Fibroblast of gingiva (primary cell): ENCODE measurements at regions not wholly inside any gene's neighbourhood (a gene's known extent, or its start where the extent isn't known, plus 50 kb on each side); places are given as distances from the start of the nearest gene placed in this dataset.
"Not testable (repeated sequence)": the region's sequence is repeated elsewhere in the genome, so short reads cannot be mapped to it uniquely, and the experiment has no call there.

Source experiments
- DNase-seq: peaks from one replicate; pipeline ENCODE4 v3.0.0-alpha.2; 2011; ENCODE audit warnings: low read depth

DNA sequence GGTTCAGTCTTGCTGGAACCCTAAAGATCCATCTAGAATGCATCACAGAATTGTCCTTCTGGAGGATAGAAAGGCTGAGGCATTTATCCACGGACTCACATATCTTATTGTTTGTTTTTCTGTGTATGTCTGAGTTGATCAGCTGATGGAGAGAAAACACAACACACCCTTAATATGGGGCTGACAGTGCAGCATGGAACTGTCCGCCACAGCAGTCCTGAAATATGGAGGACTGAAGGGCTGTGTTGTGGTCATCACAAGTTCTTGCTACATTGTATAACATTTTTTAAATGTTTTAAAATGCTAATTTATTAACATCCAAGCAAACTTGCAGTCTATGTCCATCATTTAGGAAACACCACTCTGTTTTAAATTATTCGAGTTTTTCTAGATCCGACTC lies 448.9 kb upstream of the ERCC4 start:
- DNase-seq = no peak

DNA sequence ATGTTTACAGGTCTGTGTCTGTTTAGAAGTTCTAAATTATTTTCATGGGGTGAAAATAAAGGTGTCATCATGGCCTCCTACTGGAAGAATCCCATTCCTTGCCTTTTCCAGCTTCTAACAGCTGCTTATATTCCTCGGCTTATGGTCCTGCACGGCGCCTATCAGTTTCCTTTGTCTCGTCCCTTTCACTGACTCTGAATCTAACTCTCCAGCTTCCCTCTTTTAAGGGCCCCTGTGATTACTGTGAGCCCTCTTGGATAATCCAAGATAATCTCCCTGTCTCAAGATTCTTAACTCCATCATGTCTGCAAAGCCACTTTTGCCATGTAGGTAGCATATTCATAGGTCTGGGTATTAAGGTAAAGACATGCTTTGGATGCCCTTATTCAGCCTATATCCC lies 441.0 kb upstream of the ERCC4 start:
- no peak for DNase-seq

DNA sequence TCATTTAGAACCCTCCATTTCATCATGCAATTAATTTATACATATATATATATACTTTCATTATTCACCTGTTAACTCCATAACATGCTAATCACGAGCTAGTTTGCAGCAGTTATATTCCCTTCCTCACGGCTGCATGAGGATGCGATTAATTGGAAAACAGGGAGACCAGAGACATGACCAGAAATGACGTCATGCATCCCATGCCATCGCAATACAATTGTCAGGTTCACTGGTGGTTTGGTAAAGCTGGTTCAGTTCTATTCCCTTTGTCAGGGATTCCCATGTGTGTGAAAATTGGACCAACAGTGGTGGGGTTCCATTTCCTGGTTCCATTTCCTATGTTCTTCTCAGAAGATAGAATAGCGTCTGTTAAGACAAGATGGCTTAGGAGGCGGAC lies 440.4 kb upstream of the ERCC4 start:
- no peak for DNase-seq

DNA sequence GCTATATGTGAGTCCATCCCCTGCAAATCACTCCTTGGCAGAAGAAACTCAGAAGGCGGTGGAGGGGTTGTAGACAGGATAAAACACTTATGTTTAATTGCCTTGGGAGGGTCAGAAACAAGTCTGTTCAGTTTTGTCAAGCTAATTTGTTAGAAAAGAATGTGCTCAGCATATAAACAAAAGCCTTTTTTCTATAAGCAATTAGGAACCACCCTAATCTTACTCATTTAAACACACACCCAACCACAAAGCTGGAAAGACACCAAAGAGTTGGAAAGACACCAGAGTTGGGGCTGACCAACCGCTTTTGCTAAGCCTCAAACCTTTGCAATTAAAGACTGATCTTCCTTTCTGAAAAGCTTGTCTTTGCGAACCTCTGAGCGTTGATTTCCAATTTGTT lies 439.2 kb upstream of the ERCC4 start:
- no peak for DNase-seq

- no peak for DNase-seq
These were observed 436.8 kb upstream of the ERCC4 start for GRCh38 chr16:13483121-13483520.

- not testable (repeated sequence) for DNase-seq
These were observed 430.5 kb upstream of the ERCC4 start for GRCh38 chr16:13489416-13489815.

DNA sequence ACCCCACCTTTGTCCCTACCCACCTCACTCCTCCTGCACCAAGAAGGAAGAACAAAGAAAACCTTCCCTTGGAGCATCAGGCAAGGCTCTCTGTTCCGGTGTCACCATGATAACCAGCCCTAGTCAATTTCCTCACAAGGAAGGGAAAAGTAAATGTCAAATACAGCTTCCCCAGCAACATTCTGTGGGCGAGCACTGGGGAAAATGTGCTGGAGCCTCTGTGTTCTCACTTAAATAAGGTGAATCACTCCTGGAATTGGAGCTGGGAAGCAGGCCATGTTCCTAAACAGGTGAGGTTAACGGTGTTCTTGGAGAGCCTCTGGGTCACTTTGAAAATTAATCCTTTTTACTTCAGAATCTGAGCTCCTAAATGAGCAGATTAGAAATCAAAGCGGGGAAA lies 427.9 kb upstream of the ERCC4 start:
- DNase-seq = no peak

GRCh38 chr16:13503960-13504635 lies 415.9 kb upstream of the ERCC4 start:
- DNase-seq = no peak

- no peak for DNase-seq
These were observed 412.4 kb upstream of the ERCC4 start for GRCh38 chr16:13507530-13507929.

DNA sequence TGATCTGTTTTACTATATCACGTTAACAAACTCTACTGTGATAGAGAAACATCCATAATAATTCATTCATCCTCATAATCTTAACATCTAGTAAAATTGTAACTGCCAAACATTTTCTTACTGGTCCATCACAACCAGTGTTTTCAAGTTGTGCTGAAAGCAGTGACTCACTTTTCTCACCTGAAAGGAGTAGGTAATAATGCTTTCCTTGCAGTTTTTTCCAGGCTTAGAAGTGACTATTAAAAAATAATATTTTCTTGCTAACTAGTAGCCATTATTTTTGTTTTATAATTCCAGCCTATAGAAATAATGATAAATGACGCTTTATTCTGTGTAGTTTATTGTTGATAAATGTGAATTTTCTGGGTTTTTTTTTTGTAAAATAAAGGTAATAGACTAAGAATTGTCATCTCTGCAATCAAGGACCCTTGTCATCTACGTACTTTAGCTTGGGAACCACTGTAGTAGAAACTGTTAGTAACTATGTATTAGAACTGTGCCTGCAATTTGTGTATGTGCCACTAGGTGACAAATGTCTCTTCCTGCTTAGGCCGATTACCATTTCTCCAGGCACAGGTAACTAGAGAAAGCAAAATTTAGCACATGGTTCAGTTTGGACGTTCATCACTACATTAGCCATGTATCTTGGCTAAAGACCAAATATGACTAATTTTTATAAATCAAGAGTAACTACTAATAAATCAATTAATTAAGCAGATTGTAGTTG lies 409.4 kb upstream of the ERCC4 start:
- no peak for DNase-seq

- DNase-seq = no peak
These were observed 402.1 kb upstream of the ERCC4 start for GRCh38 chr16:13517841-13518240.

DNA sequence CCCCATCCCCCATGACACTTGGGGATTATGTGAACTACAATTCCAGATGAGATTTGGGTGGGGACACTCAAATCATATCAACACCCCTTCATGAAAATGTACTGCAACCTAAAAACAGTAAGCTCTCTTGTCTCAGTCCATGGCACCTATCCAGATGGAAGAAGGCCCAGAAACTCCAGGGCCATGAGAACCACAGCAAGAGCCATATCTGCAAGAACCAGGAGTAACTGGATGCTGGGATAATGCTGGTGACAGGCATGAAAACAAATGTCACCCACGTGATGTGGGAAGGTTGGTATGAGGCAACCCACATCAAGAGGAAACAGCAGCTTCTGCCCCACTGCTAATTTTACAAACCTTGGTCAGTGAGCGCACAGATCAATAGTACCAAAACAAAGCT lies 400.1 kb upstream of the ERCC4 start:
- DNase-seq = no peak

- no peak for DNase-seq
These were observed 398.6 kb upstream of the ERCC4 start for GRCh38 chr16:13521356-13521755.

- no peak for DNase-seq
These were observed 392.6 kb upstream of the ERCC4 start for GRCh38 chr16:13527332-13527731.

GRCh38 chr16:13528691-13529090 lies 391.3 kb upstream of the ERCC4 start:
- DNase-seq = no peak

DNA sequence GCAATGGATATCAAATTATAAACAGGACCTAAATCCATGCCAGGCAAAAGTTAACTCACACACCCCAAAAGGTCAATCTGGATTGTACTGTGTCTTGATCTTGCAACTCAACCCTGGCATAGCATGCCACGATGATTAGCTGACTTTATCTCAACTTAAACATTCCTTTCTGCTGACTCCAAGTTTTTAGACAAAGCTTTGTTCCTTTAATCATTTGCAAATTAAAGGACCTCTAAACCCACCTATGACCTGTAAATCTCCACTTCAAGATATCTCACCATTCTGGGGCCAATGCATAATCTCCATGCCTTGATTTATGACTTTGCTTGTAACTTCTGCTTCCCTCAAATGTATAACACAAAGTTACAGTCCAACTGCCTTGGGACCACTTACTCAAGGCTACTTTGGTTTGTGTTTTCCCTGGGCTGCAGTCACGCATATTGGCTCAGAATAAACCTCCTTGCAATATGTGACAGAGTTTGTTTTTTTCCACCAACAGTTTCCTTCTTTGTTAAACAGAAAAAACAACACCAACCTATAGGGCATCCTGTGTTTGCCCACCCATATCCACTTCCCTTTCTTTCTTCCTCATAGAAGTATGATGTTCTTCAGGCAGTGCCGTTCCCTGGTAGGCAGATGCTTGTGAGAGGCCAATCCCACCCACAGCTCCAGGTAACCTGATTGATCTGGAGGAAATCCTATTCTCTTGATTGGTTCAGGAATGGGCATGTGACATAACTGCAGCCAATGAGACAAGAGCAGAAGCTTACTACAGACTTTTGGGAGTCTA lies 390.6 kb upstream of the ERCC4 start:
- DNase-seq = no peak

DNA sequence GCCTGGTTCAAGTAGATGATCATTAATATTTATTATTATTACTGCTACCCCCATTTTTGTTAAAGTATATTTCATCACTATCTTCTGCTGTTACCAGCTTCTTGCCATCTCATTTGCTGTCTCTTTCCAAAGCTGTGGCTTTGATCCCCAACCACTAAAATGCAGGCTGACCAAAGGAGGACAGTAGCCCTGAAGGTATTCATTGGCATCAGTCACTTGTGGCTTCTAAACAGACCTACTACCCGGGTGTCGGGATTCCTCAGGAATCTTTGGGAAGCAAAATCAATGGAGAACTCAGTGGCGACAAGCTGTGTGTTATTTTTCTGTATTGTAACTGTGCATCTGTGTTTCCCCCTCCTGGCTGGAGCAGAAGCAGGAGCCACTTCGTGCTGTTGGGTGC lies 379.2 kb upstream of the ERCC4 start:
- no peak for DNase-seq

DNA sequence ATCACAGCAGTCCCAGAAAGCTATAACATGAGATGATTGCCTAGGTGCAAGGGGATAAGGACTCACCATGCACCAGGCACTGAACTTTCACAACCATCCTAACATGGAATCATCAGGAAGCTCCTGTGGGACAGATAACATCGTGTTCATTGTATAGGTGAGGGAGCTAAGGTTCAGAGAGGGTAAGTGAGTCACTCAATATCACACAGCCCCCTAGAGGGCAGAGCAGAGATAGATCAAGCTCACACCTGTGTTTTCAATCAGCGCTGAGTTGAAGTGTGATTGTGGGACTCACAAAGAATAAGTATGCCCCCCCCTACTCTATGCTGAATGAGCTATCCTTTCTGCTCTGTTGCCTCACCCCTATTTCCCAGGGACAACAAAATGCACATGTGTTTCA lies 377.7 kb upstream of the ERCC4 start:
- DNase-seq = no peak

- DNase-seq = no peak
These were observed 376.1 kb upstream of the ERCC4 start for GRCh38 chr16:13543850-13544249.

DNA sequence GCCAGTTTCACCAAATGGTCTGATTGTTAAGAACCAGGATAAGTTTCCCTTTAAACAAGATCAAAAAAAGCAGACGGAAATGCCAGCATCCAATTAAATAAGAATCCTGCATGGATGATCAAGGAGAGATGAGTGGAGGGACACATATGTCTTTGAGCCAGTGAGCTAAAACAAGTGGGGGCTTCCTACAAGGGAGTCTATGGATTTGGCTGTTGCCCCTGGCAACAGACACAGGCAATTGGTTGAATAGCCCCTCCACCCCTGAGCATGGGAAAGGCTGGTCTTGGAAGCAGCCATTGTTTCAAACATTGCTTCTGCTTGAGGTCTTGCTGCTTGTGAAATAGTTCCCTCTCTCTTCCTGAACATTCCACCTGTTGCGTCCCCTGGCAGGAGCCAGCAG lies 374.7 kb upstream of the ERCC4 start:
- DNase-seq = no peak

DNA sequence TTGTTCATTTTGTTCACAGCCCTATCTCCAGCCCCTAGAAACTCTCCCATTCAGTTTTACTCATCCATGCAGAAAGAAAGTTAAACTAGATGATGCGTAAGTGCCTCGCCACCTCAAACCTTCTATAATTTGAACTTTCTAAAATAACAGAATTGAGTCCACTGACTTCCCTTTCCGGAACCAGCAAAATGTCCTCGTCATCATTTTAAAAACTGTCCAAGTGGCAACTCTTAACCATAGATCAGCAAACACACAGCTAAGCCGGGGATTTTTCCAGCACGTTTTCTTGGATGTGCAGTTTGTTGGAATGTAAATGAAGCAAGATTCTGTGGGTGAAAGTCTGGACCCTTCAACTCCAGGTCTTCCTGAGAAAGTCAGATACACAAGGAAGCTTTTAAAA lies 369.7 kb upstream of the ERCC4 start:
- no peak for DNase-seq

DNA sequence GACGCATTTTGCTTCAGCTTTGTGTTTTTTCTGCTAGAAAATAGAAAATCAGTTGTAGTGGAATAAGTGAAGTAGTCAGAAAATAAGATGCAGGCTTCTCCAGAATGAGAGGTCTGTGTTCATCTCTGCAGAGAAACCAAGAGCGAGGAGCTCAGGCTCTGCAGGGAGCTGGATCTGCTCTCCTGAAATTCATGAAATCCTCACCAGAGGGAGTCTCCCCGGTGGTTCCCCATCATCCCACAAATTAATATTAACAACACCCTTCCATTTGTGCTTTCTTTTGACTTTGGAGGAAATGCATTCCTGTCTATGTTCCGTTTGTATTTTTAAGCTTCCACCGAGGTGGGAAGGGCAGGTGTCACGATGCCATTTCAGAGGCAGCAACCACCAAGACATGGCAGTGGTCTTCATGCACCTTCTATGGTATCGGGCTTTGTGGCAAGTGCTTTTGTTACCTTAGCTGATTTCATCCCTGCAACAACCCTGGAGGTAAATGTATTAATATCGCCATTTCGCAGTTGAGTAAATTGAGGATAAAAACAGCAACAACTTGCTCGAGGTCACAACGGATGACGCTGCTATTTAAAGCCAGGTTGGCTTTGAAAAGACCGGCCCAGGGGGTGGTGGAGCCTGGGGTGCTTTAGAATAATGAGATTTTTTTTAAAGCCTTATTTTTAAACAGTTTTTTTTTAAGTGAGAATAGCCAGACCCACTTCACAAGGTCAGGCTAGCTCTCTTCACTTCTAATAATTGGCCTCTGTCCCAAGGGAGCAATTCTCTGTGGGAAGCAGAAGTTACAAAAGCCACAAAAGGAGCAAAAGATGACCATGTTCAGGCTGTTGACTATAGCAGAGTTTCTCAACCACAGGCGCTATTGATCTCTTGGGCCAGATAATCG lies 367.6 kb upstream of the ERCC4 start:
- no peak for DNase-seq
